Kasumi-1 (cell line): ENCODE measurements at regions not wholly inside any gene's neighbourhood (a gene's known extent, or its start where the extent isn't known, plus 50 kb on each side); places are given as distances from the start of the nearest gene placed in this dataset.

Experiments
- DNase-seq, 2 experiments: peaks; one replicate each; lab custom pipeline; 2025; lab: John Stamatoyannopoulos, UW

GRCh38 chr6:169997187-169997929 lies 245.9 kb downstream of the ERMARD start:
- no peak for DNase-seq

GRCh38 chr6:169996378-169997051 lies 245.1 kb downstream of the ERMARD start:
- DNase-seq = no peak

DNA sequence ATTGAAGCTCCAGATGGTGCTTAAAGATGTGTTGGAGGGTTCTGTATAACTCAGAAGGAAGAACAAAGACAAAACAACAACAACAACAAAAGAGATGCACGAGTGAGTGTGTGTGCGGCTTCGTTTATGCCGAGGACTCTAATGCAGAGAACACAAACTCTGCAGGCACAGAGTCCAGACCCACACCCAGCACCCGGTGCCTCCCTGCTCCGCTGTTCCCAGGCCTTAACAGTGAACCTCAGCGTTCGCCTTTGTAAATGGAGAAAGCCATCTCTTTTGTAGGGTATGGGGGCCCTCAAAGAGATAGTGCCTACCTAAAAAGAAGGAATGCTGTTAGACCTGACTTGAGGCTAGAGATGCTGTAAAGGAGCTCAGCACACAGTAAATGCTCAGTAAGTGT lies 243.3 kb downstream of the ERMARD start:
- DNase-seq = no peak

GRCh38 chr6:169993861-169994481 lies 242.5 kb downstream of the ERMARD start:
- DNase-seq = no peak

DNA sequence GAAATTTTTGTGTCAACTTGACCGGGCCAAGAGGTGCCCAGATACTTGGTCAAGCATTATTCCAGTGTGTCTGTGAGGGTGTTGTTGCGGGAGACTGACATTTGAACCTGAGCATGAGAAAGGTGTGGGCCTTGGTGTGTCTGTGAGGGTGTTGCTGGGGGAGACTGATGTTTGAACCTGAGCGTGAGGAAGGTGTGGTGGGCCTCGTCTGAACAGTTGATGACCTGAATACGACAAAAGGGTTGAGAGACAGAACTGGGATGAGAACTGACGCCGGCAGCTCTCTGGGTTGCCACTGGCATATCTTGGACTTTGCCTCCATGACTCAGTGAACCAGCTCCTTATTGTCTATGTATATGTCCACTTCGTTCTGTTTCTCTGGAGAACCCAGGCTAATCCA lies 240.5 kb downstream of the ERMARD start:
- DNase-seq = no peak

DNA sequence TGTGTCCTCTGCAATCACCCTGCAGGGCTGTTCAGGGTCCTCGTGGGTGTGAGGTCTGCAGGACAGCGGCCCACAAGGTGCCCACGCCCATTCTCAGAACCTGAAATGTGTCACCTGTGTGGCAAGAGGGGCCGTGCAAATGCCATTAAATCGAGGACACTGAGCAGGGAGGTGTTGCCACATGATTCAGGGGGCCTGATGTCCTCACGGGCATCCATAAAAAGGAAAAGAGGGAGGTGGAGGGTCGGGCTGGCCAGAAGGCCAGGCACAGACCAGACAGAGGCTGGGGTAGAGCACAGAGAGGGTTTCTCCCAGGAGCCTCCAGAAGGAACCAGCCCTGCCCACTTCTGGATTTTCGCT lies 239.6 kb downstream of the ERMARD start:
- no peak for DNase-seq

- DNase-seq = peak; percentile 94
Measured at GRCh38 chr6:169990095-169991030, 238.9 kb downstream of the ERMARD start.

DNA sequence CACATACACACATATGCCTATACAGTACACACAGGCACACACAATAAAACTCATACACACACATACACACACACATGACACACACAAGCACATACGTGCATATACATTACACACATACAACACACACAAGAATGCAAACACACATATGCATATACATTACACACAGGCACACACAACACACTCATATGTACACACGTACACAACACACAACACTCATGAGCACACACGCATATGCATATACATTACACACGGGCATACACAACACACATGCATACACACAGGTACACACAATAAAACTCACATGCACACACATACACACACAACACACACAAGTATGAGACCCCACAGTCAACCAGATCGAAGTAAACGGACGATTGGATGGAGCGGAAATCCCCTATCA lies 238.2 kb downstream of the ERMARD start:
- DNase-seq = peak in 1 of 2 experiments; percentile 24

GRCh38 chr6:169988769-169989550 lies 237.5 kb downstream of the ERMARD start:
- no peak for DNase-seq

- DNase-seq = no peak
Measured at GRCh38 chr6:169986848-169987498, 235.6 kb downstream of the ERMARD start.

DNA sequence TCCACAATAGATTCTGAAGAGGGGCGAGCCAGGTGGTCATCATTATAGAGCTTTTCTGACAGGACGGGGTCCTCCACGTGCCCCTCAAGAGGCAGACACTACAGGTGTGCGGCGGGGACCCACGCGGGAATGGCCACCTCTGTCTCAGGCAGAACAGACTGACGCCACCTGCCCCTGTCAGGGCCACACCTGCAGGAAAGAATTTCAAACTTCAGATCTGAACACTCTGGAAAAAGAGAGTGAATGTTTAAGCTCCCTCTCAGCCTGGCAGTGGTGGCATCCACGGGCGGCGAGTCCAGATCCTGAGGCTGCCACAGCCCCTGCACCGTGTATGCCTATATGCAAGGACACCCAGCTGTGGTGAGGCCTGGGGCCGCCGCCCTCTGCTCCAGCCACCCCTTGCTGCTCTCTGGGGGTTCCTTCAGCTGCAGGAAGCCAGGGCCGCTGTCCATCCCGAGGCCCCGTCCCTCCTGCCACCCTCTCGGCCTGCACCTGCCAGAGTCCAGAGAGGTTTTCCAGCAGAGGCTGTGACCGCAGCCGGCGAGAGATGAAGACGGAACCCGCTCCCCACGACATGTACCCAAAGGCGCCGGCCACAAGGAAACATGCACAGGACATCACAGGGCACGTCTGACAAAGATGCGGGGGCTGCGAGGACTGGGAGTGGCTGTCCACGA lies 234.9 kb downstream of the ERMARD start:
- DNase-seq = no peak

GRCh38 chr6:169985121-169986015 lies 233.9 kb downstream of the ERMARD start:
- no peak for DNase-seq

DNA sequence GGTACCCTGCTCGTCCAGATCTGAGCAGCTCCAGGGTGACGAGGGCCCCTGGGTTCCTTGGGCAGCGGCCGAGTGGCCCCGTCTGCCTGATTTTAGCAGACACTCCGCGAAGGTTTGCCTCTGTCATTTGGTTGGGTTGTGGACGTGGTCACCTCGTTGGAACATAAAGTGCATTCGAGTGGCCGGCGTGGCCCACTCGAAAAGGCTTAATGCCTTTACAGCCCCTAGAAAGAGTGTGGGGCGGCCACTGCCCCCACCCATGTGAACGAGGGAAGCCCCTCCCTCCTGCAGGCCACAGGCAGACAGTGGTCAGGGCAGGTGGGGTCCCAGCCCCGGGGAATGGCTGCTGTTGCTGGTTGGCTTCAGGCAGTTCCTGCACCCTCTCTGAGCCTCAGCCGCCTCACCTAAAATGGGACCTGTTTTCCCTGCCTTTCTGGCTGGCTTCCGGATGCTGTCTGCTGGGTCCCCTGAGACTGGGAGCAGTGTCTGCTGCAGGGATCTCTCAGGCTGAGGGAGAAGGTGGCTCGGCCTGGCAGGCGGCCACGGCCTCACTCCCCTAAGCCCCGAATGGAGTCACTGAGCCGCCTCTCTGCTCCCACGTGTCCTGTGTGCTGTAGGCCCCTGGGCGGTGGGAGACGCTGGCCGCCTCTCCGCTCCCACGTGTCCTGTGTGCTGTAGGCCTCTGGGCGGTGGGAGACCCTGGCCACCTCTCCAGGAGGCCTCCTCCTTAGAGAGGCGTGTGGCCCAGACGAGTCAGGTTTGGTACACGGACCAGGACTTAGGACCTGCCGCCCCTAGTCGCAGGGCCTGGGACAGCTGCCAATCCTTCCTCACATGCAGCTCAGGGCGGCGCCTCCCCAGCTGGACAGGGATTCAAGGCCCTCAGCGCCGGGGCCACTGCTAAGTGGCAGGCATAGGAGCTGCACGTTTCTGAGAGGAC lies 233.0 kb downstream of the ERMARD start:
- no peak for DNase-seq

DNA sequence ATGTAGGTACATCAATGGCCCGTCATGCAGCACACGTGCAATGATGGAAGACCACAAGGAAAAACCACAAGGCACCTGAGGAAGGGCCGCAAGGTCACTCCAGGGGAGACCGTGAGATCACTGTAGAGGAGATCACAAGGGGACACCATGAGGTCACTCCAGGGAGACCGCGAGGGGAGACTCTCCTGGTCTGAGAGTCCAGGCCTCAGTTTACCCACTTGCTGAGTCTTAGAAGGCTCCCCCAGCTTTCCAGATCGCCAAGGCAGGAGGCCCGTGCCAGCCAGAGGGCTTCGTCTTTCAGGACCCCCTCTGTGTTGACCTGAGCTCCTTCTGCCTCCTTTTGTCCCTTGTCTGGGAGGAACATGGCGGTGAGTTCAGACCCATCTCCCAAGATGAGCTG lies 232.2 kb downstream of the ERMARD start:
- DNase-seq = no peak

GRCh38 chr6:169982461-169983386 lies 231.3 kb downstream of the ERMARD start:
- no peak for DNase-seq

DNA sequence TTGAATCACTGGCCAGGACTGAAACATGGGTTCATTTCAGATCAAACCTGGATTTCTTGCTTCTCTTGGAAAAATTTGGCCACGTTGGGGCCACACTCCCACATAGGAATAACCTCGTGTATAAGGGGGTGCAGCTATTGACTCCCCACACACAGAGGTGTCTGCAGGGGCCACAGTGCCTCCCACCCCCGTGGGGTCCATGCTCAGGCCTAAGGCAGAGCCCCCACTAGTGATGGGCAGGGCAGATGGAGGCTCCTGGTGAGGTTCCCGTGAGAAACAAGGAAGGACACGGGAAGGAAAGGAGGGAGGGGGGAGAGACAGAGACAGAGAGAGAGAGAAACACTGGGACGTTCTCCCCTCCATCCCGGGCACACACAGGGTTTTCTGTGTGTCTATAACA lies 230.5 kb downstream of the ERMARD start:
- no peak for DNase-seq

GRCh38 chr6:169981568-169981967 lies 230.1 kb downstream of the ERMARD start:
- DNase-seq = no peak
